Smooth muscle cell (in vitro differentiated cells): ENCODE measurements at regions not wholly inside any gene's neighbourhood (a gene's known extent, or its start where the extent isn't known, plus 50 kb on each side); places are given as distances from the start of the nearest gene placed in this dataset.

Experiments used
- DNase-seq: peaks from one replicate; lab custom pipeline; 2025; ENCODE audit not compliant: unreplicated experiment; lab: John Stamatoyannopoulos, UW
- H2AFZ ChIP-seq: fragments of 200-600 bp; sonication (generic); 2 replicates; pipeline ENCODE4 v1.6.0; 2016; ENCODE audit warnings: antibody characterized with exemption, low read depth, mild to moderate bottlenecking
- H3F3A ChIP-seq: fragments of 200-600 bp; sonication (generic); 2 replicates; pipeline ENCODE4 v1.6.0; 2017; ENCODE audit warnings: antibody characterized with exemption, low read depth
- H3K27ac ChIP-seq: fragments of 200-600 bp; sonication (generic); 2 replicates; pipeline ENCODE4 v1.5.1; 2016; ENCODE audit warnings: low read depth, mild to moderate bottlenecking
- H3K27me3 ChIP-seq: fragments of 200-600 bp; sonication (generic); 2 replicates; pipeline ENCODE4 v1.6.1; 2016; ENCODE audit warnings: low read depth, mild to moderate bottlenecking
- H3K36me3 ChIP-seq: fragments of 200-600 bp; sonication (generic); 2 replicates; pipeline ENCODE4 v1.5.1; 2016; ENCODE audit warnings: low read depth
- H3K4me1 ChIP-seq: fragments of 200-600 bp; sonication (generic); 2 replicates; pipeline ENCODE4 v1.5.1; 2016; ENCODE audit warnings: low read depth
- H3K4me2 ChIP-seq: fragments of 200-600 bp; sonication (generic); 2 replicates; pipeline ENCODE4 v1.6.0; 2016; ENCODE audit warnings: mild to moderate bottlenecking
- H3K4me3 ChIP-seq: fragments of 200-600 bp; sonication (generic); 2 replicates; pipeline ENCODE4 v1.5.1; 2016; ENCODE audit warnings: mild to moderate bottlenecking
- H3K79me2 ChIP-seq: fragments of 200-600 bp; sonication (generic); 2 replicates; pipeline ENCODE4 v1.6.0; 2016; ENCODE audit warnings: low read depth, mild to moderate bottlenecking
- H3K9ac ChIP-seq: fragments of 200-600 bp; sonication (generic); 2 replicates; pipeline ENCODE4 v1.6.0; 2016; ENCODE audit warnings: low read depth
- H3K9me3 ChIP-seq: fragments of 200-600 bp; sonication (generic); replicated peaks from 2 replicates; pipeline ENCODE4 v1.5.1; 2016; ENCODE audit warnings: low read depth
- H4K20me1 ChIP-seq: fragments of 200-600 bp; sonication (generic); 2 replicates; pipeline ENCODE4 v1.6.0; 2016; ENCODE audit warnings: low read depth
- WGBS: methylation state at CpG from one replicate; pipeline ENCODE4 v1.1.7; 2016; ENCODE audit warnings: low lambda C conversion rate; 5-methylcytosine and 5-hydroxymethylcytosine counted together
- TF ChIP-seq, protein P1 (sequence below): fragments of 200-600 bp; sonication (generic); IDR thresholded peaks from 2 replicates; pipeline ENCODE4 v1.5.1; 2017; ENCODE audit warnings: borderline replicate concordance, mild to moderate bottlenecking, antibody characterized with exemption; ENCODE audit not compliant: insufficient read depth, poor library complexity, severe bottlenecking

DNA sequence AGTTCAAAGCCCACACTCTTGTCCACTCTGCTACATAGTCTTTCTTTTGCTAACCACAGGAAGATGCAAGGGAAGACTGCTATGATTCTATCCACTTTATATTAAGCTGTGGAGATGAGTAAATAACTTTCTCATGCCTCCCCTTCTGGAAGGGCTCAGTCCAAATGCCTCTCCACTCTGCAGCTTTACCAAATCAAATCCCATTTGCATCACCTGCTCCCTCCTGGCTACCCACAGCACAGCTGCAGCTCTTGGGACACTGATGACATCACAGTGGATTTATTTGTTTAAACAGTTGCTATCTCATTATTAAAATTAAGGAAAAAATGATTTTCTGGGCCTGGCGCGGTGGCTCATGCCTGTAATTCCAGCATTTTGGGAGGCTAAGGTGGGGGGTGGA, 1544.9 kb upstream of the WWC1 start:
- Histone ChIP-seq H3K4me1 (no peaks in the 10 kb centered on the region), H3K36me3 (no peaks in the 10 kb centered on the region), H3K9me3 (no peaks in the 10 kb centered on the region), H3F3A (no peaks in the 10 kb centered on the region), H3K4me2 (no peak overlapping the region), H3K79me2 (no peaks in the 10 kb centered on the region), H4K20me1 (no peaks in the 10 kb centered on the region), H3K4me3 (no peak overlapping the region), H3K27me3 (no peaks in the 10 kb centered on the region), H3K27ac (no peak overlapping the region), H2AFZ (no peak overlapping the region), H3K9ac (no peak overlapping the region)
- TF ChIP-seq, protein P1, sequence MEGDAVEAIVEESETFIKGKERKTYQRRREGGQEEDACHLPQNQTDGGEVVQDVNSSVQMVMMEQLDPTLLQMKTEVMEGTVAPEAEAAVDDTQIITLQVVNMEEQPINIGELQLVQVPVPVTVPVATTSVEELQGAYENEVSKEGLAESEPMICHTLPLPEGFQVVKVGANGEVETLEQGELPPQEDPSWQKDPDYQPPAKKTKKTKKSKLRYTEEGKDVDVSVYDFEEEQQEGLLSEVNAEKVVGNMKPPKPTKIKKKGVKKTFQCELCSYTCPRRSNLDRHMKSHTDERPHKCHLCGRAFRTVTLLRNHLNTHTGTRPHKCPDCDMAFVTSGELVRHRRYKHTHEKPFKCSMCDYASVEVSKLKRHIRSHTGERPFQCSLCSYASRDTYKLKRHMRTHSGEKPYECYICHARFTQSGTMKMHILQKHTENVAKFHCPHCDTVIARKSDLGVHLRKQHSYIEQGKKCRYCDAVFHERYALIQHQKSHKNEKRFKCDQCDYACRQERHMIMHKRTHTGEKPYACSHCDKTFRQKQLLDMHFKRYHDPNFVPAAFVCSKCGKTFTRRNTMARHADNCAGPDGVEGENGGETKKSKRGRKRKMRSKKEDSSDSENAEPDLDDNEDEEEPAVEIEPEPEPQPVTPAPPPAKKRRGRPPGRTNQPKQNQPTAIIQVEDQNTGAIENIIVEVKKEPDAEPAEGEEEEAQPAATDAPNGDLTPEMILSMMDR = no peak
- 88% methylated on average over 2 of the region's 2 CpGs for WGBS
- DNase-seq = no peak

DNA sequence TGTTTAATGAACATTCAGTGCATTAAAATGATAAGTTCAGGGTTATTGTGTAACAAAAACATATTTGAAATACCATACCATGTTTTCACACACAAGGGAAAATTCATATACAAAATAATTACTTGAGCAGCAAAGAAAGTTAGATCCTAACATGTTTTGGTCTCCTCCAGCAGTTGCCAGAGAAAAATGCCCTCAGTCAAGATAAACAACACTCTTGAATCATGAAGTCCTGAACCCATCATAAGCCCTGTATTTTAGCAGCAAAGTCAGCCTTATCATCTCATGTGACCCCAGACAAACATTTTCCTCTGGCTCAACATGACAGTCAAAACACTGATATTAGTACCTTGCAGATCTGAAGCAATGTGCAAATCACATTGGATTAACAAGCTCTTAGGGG, 1541.1 kb upstream of the WWC1 start:
- no peaks in the 10 kb centered on the region for H3K4me1 ChIP-seq
- H3K27me3 ChIP-seq = no peaks in the 10 kb centered on the region
- H3K4me3 ChIP-seq = no peak overlapping the region
- no peak overlapping the region for H3K9ac ChIP-seq
- no peak overlapping the region for H2AFZ ChIP-seq
- H3K36me3 ChIP-seq = no peaks in the 10 kb centered on the region
- H3K9me3 ChIP-seq = no peaks in the 10 kb centered on the region
- H4K20me1 ChIP-seq = no peaks in the 10 kb centered on the region
- TF ChIP-seq, protein P1 = no peak
- H3K79me2 ChIP-seq = no peaks in the 10 kb centered on the region
- no peak overlapping the region for H3K27ac ChIP-seq
- DNase-seq = no peak
- no peak overlapping the region for H3K4me2 ChIP-seq
- no peaks in the 10 kb centered on the region for H3F3A ChIP-seq

DNA sequence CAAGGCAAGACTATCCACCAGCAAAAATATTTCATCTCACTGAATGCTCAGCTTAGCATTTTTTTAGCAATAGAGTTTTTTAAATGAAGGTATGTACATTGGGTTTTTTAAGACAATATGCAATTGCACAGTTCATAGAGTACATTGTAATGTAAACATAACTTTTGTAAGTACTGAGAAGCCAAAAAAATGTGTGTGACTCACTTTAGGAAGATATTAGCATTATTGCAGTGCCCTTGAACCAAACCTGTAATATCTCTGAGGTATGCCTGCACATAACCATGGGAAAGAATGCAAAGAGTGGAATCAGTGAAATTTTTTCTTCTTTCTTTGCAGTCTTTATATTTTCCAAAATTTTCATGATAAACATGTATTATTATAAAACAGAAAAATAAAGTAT, 1533.3 kb upstream of the WWC1 start:
- H3K27ac ChIP-seq = no peak overlapping the region
- TF ChIP-seq, protein P1 = no peak
- no peaks in the 10 kb centered on the region for H3K27me3 ChIP-seq
- H3K36me3 ChIP-seq = no peaks in the 10 kb centered on the region
- no peaks in the 10 kb centered on the region for H3K4me1 ChIP-seq
- H3F3A ChIP-seq = no peaks in the 10 kb centered on the region
- H3K9ac ChIP-seq = no peak overlapping the region
- no peak overlapping the region for H2AFZ ChIP-seq
- no peak overlapping the region for H3K4me3 ChIP-seq
- no peaks in the 10 kb centered on the region for H4K20me1 ChIP-seq
- no peak overlapping the region for H3K4me2 ChIP-seq
- H3K9me3 ChIP-seq = no peaks in the 10 kb centered on the region
- H3K79me2 ChIP-seq = no peaks in the 10 kb centered on the region
- DNase-seq = no peak

DNA sequence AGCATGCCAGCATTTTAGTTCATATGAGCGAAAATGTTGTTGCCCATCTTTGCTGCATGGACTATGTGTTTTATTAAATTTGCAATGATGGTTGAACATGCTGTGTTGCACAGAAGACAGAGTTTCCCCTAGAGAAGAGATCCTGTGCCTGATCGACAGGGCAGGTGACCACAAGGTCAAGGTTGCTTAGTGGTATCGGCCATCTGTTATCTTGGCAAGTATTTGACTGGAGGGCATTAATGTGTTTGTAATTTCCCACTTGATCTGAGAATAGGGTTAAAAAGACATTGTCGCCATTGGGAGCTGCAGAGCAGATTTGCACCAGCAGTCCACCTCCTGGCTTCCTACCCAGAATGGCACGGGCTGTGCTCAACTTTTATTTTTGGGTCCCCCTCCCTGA, 1523.6 kb upstream of the WWC1 start:
- H3K27me3 ChIP-seq = no peaks in the 10 kb centered on the region
- no peak overlapping the region for H3K9ac ChIP-seq
- H3K36me3 ChIP-seq = no peaks in the 10 kb centered on the region
- peaks cover 5% of the 10 kb centered on the region for H3K9me3 ChIP-seq
- no peaks in the 10 kb centered on the region for H4K20me1 ChIP-seq
- H2AFZ ChIP-seq = no peak overlapping the region
- no peaks in the 10 kb centered on the region for H3K4me1 ChIP-seq
- no peak overlapping the region for H3K27ac ChIP-seq
- H3K4me2 ChIP-seq = no peak overlapping the region
- H3K79me2 ChIP-seq = no peaks in the 10 kb centered on the region
- WGBS = 97% methylated on average over 5 of the region's 5 CpGs
- no peak for DNase-seq
- no peaks in the 10 kb centered on the region for H3F3A ChIP-seq
- TF ChIP-seq, protein P1 = no peak
- no peak overlapping the region for H3K4me3 ChIP-seq
